ENCODE measurements at regions not wholly inside any gene's neighbourhood (a gene's known extent, or its start where the extent isn't known, plus 50 kb on each side); places are given as distances from the start of the nearest gene placed in this dataset.

GRCh38 chr6:127641905-127642304 is 64.9 kb downstream of the C6orf58 start:
- DNase-seq (ENCODE audit: low read depth, low spot score) = peak; percentile 9
